GOT3 (cell line): ENCODE measurements at regions not wholly inside any gene's neighbourhood (a gene's known extent, or its start where the extent isn't known, plus 50 kb on each side); places are given as distances from the start of the nearest gene placed in this dataset.

ENCODE experiments used
- DNase-seq: peaks from one replicate; lab custom pipeline; 2025; ENCODE audit warnings: mixed read lengths; lab: John Stamatoyannopoulos, UW

DNA sequence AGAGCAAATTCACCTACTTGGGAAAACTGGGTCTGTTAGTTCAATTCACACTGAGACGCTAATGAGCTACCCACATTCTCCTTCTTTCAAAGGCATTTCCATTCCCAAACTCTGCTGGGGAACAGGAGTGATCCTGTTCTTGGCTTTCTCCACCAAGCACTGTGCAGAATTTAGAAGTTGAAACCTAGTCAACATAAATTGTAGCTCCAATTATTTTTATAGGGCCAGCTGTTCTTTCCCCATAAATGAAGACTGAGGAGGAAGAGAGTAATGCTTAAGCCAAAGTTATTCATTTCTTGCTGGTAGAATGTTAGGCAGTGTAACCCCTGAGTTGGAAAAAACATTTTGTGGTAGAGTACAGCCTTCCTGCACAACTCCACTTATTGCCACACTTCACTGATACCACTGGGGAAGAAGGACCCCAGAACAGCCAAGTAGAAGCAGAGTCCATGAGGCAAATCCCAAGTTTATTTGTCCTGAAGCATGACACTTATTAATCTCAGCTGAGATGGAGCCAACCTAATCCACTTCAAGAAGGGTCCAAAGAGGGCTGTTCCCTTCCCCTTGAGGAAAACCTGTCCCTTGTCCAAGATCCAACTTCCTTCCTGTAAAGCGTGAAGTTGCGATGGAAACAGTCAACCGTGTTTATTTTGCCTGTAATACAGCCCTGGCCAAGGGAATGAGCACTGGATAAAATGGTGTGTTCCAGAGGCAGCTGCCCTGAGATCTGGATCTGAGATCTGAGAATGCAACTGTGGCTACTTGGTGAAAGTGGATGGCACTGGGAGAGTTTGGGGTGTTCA lies 151.8 kb downstream of the TBX5 start:
- DNase-seq = no peak

DNA sequence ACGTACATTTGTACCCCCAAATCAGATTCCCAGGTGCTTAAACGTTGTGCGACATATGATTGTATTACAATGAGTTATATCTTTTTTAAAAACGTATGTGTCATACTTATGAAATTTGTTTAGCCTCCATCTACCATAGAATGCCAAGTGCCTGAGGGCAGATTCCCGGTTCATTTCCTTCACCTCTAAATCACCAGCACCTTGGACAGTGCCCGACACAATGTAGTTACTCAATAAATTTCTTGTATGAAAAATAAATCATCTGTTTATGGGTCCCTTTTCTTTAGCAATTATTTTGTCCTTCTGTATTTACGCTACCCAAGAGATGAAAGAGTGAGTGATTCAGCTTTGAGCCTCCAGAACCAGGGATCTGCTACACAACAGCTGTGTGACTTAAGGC lies 157.4 kb downstream of the TBX5 start:
- DNase-seq = no peak

GRCh38 chr12:114245555-114245954 lies 160.4 kb downstream of the TBX5 start:
- DNase-seq = no peak

- DNase-seq = no peak
Observed at GRCh38 chr12:114241973-114242434, 163.9 kb downstream of the TBX5 start.

- no peak for DNase-seq
Observed at GRCh38 chr12:114240288-114240687, 165.7 kb downstream of the TBX5 start.

DNA sequence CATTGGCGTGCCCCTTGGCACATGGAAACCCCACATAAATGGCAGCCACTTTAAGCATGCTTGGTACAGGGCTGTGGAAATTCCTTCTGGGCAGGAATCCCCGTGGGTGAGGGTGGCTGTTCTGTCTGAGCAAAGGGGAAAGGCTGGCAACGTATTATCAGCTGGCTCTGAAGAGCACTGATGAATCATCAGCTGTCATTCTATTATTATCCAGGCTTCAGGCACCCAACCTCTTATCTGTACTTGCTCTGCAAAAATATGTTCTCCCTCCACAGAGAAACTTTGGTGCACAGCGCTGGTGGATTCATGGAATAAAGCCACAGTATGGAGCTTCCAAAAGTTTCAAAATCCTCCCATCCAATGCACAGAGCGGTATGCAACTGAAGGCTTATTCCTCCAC lies 167.1 kb downstream of the TBX5 start:
- no peak for DNase-seq

GRCh38 chr12:114237230-114237629 lies 168.7 kb downstream of the TBX5 start:
- DNase-seq = no peak

- no peak for DNase-seq
Observed at GRCh38 chr12:114232187-114232586, 173.8 kb downstream of the TBX5 start.

DNA sequence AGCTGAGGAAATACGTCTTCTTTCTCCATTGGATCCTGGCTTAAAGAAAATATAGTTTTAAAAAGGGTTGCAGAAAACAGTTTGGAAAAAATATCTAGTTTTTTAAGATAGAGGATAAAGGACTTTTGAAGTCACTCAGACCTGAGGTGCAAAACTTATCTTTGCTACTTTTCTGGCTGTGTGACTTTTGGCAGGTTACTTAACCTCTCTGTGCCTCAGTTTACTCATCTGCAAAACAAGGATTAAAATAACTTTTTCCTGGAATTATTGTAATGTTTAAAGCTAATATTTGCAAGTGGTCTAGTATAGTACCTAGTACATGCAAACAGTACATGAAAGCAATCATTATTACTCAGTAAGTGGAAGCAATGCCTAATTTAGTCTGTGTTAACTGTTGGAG lies 176.8 kb downstream of the TBX5 start:
- DNase-seq = no peak

GRCh38 chr12:114226241-114226928 lies 179.6 kb downstream of the TBX5 start:
- no peak for DNase-seq

DNA sequence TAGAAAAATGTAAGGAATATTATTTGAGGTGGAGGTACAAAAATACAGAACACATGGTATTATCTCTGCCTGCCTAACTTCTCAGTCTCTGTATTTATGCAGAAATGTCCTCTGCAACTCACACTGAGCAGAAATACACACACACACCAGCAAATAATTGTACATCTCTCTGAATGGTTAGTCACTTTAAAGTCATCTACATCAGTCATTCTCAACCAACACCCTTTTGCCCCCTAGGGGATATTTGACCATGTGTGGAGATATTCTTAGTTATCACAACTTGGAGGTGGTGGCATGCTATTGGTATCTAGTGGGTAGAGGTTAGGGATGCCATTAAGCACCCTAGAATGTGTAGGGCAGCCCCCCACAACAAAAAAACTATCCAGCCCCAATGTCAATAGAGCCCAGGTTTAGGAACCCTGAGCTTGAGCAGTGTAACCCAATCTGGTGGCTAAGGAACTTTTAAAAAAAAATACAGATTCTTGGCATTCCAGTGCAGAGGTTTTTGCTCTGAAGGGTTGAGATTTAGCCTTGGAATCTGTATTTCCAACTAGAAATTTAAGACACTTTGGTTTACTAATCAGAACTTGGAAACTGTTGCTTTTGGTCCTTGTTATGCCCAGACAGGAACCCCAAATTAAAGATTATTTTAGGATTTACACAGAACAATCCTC lies 183.8 kb downstream of the TBX5 start:
- DNase-seq = no peak

- no peak for DNase-seq
Observed at GRCh38 chr12:114221136-114221833, 184.7 kb downstream of the TBX5 start.

DNA sequence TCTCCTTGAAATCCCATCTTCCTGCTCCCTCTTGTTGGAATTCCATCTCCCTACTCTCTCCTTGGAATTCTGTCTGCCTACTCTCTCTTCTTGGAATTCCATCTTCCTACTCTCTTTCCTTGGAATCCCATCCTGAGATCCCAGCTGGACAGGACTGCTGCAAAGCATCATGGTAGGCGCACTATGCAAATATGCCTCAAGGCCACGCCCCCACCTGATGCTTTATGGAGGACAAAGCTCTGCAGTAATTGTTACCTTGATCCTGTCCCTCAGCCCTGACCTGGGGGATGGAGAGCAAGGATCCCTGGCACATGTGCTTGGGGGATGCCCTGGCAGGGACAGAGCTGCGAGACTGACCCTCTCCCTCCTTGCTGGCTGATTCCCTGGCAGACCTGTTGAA lies 185.6 kb downstream of the TBX5 start:
- no peak for DNase-seq

GRCh38 chr12:114218136-114218535 lies 187.8 kb downstream of the TBX5 start:
- no peak for DNase-seq

DNA sequence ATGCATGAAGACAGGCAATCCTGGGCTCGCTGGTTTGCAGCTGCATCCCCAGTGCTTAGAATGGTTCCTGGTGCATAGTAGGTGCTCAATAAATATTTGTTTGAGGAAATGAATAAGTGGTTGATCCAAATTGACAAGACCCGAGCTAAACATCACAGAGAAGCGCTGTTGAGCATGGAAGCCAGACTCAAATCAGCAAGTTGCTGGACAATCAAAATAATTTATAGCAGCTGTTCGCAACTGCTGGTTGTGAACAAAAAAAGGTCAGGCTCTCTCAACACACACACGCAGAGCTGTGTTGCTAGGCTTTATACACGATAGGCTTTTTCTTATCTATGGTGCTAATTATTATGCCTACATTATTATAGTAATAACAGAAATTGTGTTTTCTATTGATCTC lies 190.2 kb downstream of the TBX5 start:
- no peak for DNase-seq

GRCh38 chr12:114213055-114213581 lies 192.8 kb downstream of the TBX5 start:
- no peak for DNase-seq

- no peak for DNase-seq
Observed at GRCh38 chr12:114209861-114210260, 196.1 kb downstream of the TBX5 start.

GRCh38 chr12:114206525-114206924 lies 199.4 kb downstream of the TBX5 start:
- DNase-seq = no peak

DNA sequence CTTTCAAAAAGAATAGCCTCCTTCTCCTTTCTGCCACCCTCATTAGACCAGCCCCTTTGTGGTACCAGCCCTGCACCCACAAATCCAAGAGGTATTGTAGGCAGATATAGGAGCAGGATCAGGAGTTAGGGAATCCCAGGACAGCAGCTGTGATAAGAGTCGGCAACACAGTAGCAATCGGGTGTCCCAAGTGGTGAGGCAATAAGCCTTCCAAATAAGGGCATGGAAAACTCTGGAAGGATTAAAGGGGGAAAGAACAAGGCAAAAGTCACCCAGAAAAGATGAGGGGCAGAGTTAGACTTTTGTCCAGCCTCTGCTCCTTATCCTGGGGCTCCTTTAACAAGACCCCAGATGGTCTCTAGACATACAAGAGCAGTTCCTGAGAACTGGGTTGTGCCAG lies 204.2 kb downstream of the TBX5 start:
- no peak for DNase-seq

GRCh38 chr12:114194956-114195355 lies 211.0 kb downstream of the TBX5 start:
- DNase-seq = no peak

- no peak for DNase-seq
Observed at GRCh38 chr12:114194066-114194465, 211.9 kb downstream of the TBX5 start.

DNA sequence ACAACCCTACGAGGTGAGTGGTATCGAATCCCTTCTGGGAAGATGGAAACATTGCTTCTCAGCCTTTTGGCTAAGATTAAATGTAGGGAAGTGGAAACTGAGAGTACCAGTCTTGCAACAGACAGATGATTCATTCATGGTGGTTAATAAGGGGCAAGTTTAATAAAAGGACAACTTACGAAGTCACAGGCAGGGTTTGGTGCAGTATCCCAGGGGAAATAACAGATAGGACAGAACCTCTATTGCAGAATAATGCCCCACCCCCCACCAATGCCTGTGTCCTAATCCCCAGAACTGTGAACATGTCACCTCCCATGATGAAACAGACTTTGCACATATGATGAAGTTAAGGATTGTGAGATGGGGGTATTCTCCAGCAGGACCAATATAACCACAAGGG lies 212.5 kb downstream of the TBX5 start:
- DNase-seq = no peak
